ENCODE measurements at regions not wholly inside any gene's neighbourhood (a gene's known extent, or its start where the extent isn't known, plus 50 kb on each side); places are given as distances from the start of the nearest gene placed in this dataset.

DNA sequence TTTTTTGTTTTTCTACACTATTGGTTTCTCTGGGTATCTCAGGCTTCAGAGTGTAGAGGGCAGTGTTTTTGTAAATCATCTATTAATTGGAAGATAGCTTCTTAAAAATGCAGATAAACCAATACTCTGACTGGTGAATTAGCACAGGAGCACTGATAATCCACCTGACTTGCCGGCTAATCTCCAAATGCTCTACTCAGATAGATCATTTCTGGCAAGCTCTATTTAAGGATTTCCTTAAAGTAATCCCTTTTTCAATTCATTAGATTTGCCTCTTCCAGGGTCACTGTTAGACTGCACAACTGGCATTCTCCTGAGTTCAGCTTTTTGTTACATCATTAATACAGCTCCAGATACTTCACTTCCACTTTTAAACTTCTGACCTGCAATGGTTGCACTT, 1390.3 kb upstream of the NUDT12 start:
- no peak for TF ChIP-seq CTCF (IDR thresholded peaks at IDR 0.05)
- no peak for TF ChIP-seq POLR2AphosphoS5 (IDR thresholded peaks at IDR 0.05; ENCODE audit: low read depth, low read length)
- no peak for TF ChIP-seq NRF1 (IDR thresholded peaks at IDR 0.05; ENCODE audit: low read depth, low read length)
